WTC11 (cell line): ENCODE measurements at regions not wholly inside any gene's neighbourhood (a gene's known extent, or its start where the extent isn't known, plus 50 kb on each side); places are given as distances from the start of the nearest gene placed in this dataset.

Experiments
- ATAC-seq: fragments of 200-7000 bp; cut with Tn5 transposase; 2 replicates; pipeline ENCODE4 v1.10.0; 2021; ENCODE audit warnings: mild to moderate bottlenecking, moderate library complexity
- CTCF ChIA-PET: fragments of 300-600 bp; sonication (Branson Sonifier 250); formaldehyde crosslinking; loops from one replicate; lab custom pipeline; 2021; ENCODE audit warnings: antibody characterized with exemption; lab: Charles Lee
- POLR2A ChIA-PET: fragments of 350-600 bp; sonication (Branson Sonifier 250); formaldehyde crosslinking; loops from one replicate; lab custom pipeline; 2021; ENCODE audit warnings: antibody characterized with exemption; lab: Charles Lee
- DNase-seq: peaks from one replicate; pipeline ENCODE4 v3.0.0; 2021; ENCODE audit warnings: low spot score
- H3K27ac Mint-ChIP-seq: 2 replicates; pipeline ENCODE4 v1.8.0; 2021; ENCODE audit warnings: mixed read lengths
- H3K27me3 Mint-ChIP-seq: 2 replicates; pipeline ENCODE4 v1.8.0; 2021; ENCODE audit warnings: low read depth, mild to moderate bottlenecking, moderate library complexity, mixed read lengths
- H3K36me3 Mint-ChIP-seq: 2 replicates; pipeline ENCODE4 v1.8.0; 2021; ENCODE audit warnings: mixed read lengths
- H3K4me1 Mint-ChIP-seq: 2 replicates; pipeline ENCODE4 v1.8.0; 2022; ENCODE audit warnings: mixed read lengths
- H3K4me3 Mint-ChIP-seq: 2 replicates; pipeline ENCODE4 v1.8.0; 2021; ENCODE audit warnings: mild to moderate bottlenecking, moderate library complexity, mixed read lengths
- H3K9me3 Mint-ChIP-seq: 2 replicates; pipeline ENCODE4 v1.8.0; 2021; ENCODE audit warnings: mixed read lengths
- AR ChIP-seq: fragments of 250-450 bp; sonication (Bioruptor Pico); IDR thresholded peaks from 2 replicates; pipeline ENCODE4 v1.9.0; 2021; ENCODE audit warnings: mild to moderate bottlenecking
- ATF1 ChIP-seq: sonication (generic); formaldehyde crosslinking; IDR thresholded peaks from 2 replicates; pipeline ENCODE4 v1.8.1; 2023; ENCODE audit warnings: mild to moderate bottlenecking, moderate library complexity, missing genetic modification reagents
- CREB1 ChIP-seq: sonication (generic); formaldehyde crosslinking; IDR thresholded peaks from 2 replicates; pipeline ENCODE4 v1.8.0; 2023; ENCODE audit warnings: mild to moderate bottlenecking, missing genetic modification reagents
- CTCF ChIP-seq: fragments of 200-600 bp; IDR thresholded peaks from 2 replicates; pipeline ENCODE4 v1.8.0; 2022; ENCODE audit warnings: antibody characterized with exemption
- EMX1 ChIP-seq: fragments of 250-450 bp; sonication (Bioruptor Pico); IDR thresholded peaks from 2 replicates; pipeline ENCODE4 v1.8.0; 2021; ENCODE audit warnings: mild to moderate bottlenecking
- HMGA2 ChIP-seq: fragments of 250-450 bp; sonication (Bioruptor Pico); IDR thresholded peaks from 2 replicates; pipeline ENCODE4 v1.4.0; 2021; ENCODE audit warnings: mild to moderate bottlenecking, moderate library complexity
- IRF1 ChIP-seq: sonication (generic); formaldehyde crosslinking; IDR thresholded peaks from 2 replicates; pipeline ENCODE4 v1.8.0; 2023; ENCODE audit warnings: missing genetic modification reagents
- NFE2L1 ChIP-seq: sonication (generic); formaldehyde crosslinking; IDR thresholded peaks from 2 replicates; pipeline ENCODE4 v1.8.1; 2023; ENCODE audit warnings: missing genetic modification reagents
- NFYB ChIP-seq: sonication (generic); formaldehyde crosslinking; conservative IDR thresholded peaks from 2 replicates; pipeline ENCODE4 v1.8.0; 2022; ENCODE audit warnings: low read depth, missing genetic modification reagents
- NR1H2 ChIP-seq: sonication (generic); formaldehyde crosslinking; IDR thresholded peaks from 2 replicates; pipeline ENCODE4 v1.9.0; 2021; ENCODE audit warnings: mild to moderate bottlenecking, moderate library complexity, missing genetic modification reagents
- NR3C1 ChIP-seq: sonication (generic); formaldehyde crosslinking; conservative IDR thresholded peaks from 2 replicates; pipeline ENCODE4 v1.8.1; 2023; ENCODE audit warnings: low read depth, mild to moderate bottlenecking, missing genetic modification reagents
- OVOL2 ChIP-seq: fragments of 250-450 bp; sonication (Bioruptor Pico); IDR thresholded peaks from 2 replicates; pipeline ENCODE4 v1.9.0; 2021; ENCODE audit warnings: mild to moderate bottlenecking, borderline replicate concordance
- TEAD4 ChIP-seq: sonication (generic); formaldehyde crosslinking; IDR thresholded peaks from 2 replicates; pipeline ENCODE4 v1.8.0; 2022; ENCODE audit warnings: mild to moderate bottlenecking, missing genetic modification reagents
- USF1 ChIP-seq: sonication (generic); formaldehyde crosslinking; IDR thresholded peaks from 2 replicates; pipeline ENCODE4 v1.8.0; 2022; ENCODE audit warnings: mild to moderate bottlenecking, missing genetic modification reagents
- ZBTB21 ChIP-seq: sonication (generic); formaldehyde crosslinking; IDR thresholded peaks from 2 replicates; pipeline ENCODE4 v1.8.1; 2023; ENCODE audit warnings: mild to moderate bottlenecking, missing genetic modification reagents, borderline replicate concordance
- ZNF317 ChIP-seq: sonication (generic); formaldehyde crosslinking; IDR thresholded peaks from 2 replicates; pipeline ENCODE4 v1.8.1; 2023; ENCODE audit warnings: low read depth, mild to moderate bottlenecking, moderate library complexity, missing genetic modification reagents, borderline replicate concordance
- TF ChIP-seq, protein P1 (sequence below): fragments of 250-450 bp; sonication (Bioruptor Pico); conservative IDR thresholded peaks from 2 replicates; pipeline ENCODE4 v1.9.0; 2021; ENCODE audit warnings: mild to moderate bottlenecking
- TF ChIP-seq, protein P2 (sequence below): sonication (generic); formaldehyde crosslinking; IDR thresholded peaks from 2 replicates; pipeline ENCODE4 v1.8.1; 2023; ENCODE audit warnings: mild to moderate bottlenecking, missing genetic modification reagents, moderate library complexity
- TF ChIP-seq, protein P3 (sequence below): fragments of 250-450 bp; sonication (Bioruptor Pico); IDR thresholded peaks from 2 replicates; pipeline ENCODE4 v1.8.0; 2021; ENCODE audit warnings: mild to moderate bottlenecking

DNA sequence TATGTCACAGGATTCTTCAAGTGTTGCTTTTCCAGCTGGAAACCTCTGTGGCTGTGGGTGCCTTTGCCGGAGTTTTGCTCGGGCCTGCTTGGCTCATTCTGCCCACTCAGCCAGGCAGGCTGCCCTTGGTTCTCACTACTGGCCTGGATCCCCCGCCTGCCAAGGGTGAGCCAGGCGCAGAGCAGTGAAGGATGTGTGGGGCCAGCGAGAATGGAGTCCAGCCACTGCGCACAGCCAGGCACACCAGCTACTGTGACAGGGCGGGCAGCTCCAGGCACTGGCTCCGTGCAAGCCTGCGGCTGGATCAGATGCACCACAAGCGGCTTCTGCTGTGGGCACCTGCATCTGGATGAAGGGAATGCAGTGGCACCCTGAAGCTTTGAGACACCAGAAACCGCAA is 257.1 kb downstream of the RPRM start:
- Mint-ChIP-seq H3K27ac (no peak overlapping the region), H3K9me3 (peaks cover 13% of the 10 kb centered on the region), H3K27me3 (no peaks in the 10 kb centered on the region), H3K36me3 (peaks cover 5% of the 10 kb centered on the region), H3K4me1 (no peaks in the 10 kb centered on the region), H3K4me3 (no peak overlapping the region)
- CTCF ChIA-PET, result interaction anchor here (0.6 kb wide), 1 partner anchor 1046 kb away, joined by 3 read pairs; the partner anchor contains the start of gene STAM2
- ATAC-seq, result no peak
- DNase-seq, result no peak
- POLR2A ChIA-PET, result no interaction called here
- TF ChIP-seq EMX1 (CRISPR knock-in tag) (no peak), NR1H2 (CRISPR knock-in tag) (no peak), USF1 (CRISPR knock-in tag) (no peak), CTCF (no peak), ZBTB21 (CRISPR knock-in tag) (no peak), OVOL2 (CRISPR knock-in tag) (no peak), ZNF317 (CRISPR knock-in tag) (no peak), TEAD4 (CRISPR knock-in tag) (no peak), NFE2L1 (CRISPR knock-in tag) (no peak), NR3C1 (CRISPR knock-in tag) (no peak), CREB1 (CRISPR knock-in tag) (no peak), NFYB (CRISPR knock-in tag) (no peak), AR (CRISPR knock-in tag) (no peak), IRF1 (CRISPR knock-in tag) (no peak), HMGA2 (no peak), ATF1 (CRISPR knock-in tag) (no peak)
- TF ChIP-seq, protein P1, sequence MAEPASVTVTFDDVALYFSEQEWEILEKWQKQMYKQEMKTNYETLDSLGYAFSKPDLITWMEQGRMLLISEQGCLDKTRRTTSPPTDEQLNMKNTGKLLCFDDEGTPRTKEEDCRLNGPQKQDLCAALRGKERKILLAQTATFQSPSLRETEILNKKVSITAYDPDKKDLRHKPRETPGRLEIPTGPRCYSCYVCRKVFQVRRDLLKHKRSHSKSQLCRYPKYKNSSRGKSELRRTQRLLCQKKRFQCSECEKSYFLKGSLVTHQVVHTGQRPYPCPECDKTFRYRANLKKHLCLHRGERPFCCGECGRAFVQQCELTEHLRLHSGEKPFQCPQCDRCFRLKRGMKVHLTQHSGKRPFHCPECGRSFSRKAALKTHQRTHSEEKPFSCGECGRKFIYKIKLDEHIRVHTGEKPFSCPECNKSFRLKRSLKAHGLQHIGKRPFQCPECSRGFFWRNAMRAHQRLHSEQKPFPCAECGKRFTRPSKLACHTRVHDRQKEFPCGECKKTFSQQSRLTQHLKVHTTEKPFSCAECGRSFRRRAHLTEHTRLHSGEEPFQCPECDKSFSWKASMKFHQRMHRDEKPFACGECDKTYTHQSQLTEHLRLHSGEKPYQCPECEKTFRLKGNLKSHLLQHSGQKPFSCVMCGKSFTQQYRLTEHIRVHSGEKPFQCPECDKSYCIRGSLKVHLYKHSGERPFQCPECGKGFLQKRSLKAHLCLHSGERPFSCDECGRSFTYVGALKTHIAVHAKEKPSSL (CRISPR knock-in tag), result no peak
- TF ChIP-seq, protein P2, sequence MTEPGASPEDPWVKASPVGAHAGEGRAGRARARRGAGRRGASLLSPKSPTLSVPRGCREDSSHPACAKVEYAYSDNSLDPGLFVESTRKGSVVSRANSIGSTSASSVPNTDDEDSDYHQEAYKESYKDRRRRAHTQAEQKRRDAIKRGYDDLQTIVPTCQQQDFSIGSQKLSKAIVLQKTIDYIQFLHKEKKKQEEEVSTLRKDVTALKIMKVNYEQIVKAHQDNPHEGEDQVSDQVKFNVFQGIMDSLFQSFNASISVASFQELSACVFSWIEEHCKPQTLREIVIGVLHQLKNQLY, result no peak
- TF ChIP-seq, protein P3, sequence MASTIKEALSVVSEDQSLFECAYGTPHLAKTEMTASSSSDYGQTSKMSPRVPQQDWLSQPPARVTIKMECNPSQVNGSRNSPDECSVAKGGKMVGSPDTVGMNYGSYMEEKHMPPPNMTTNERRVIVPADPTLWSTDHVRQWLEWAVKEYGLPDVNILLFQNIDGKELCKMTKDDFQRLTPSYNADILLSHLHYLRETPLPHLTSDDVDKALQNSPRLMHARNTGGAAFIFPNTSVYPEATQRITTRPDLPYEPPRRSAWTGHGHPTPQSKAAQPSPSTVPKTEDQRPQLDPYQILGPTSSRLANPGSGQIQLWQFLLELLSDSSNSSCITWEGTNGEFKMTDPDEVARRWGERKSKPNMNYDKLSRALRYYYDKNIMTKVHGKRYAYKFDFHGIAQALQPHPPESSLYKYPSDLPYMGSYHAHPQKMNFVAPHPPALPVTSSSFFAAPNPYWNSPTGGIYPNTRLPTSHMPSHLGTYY (CRISPR knock-in tag), result no peak
